ENCODE measurements at regions not wholly inside any gene's neighbourhood (a gene's known extent, or its start where the extent isn't known, plus 50 kb on each side); places are given as distances from the start of the nearest gene placed in this dataset.

GRCh38 chr7:120165227-120165626 lies 107.7 kb upstream of the KCND2 start:
- no peak for TF ChIP-seq CTCF (conservative IDR thresholded peaks at IDR 0.05; ENCODE audit: low read length)
- no peak for TF ChIP-seq EZH2phosphoT487 (IDR thresholded peaks at IDR 0.05; ENCODE audit: borderline replicate concordance)

All from Loucy (cell line).